ENCODE measurements at regions not wholly inside any gene's neighbourhood (a gene's known extent, or its start where the extent isn't known, plus 50 kb on each side); places are given as distances from the start of the nearest gene placed in this dataset.

DNA sequence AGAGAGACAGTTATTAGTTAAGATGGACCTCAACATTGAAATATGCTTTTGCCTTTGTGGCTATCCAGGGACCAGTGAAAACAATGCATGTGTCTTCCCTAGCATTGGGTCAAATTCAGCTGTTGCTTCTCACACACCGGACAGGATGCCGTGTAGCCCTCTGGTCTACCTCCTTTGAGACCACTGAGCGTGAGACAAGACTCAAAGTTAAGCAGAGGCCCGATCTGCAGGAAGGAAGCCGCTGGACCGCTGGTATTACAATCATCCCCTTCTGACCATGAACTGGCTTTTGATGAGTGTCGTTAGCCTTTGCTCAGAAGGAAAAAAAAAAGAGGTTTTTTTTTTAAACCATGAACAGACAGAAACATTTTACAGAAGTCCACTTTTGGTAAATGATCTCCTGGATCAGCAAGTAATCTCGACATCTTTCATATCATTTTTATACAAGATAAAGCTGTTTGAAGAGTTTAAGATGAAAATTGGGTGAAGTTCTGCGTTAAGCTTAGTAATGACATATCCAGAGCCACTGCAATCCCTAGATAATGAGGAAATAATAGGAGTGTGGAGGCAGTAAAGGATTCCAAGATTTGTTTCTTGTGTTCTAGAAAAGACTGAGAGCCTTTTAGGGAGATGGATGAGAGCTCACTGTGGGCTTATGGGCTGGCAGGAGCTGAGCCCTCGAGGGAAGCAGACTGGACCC is 622.8 kb downstream of the QKI start:
- TF ChIP-seq ZBTB7A (IDR thresholded peaks at IDR 0.05; ENCODE audit: low read depth) (no peak), EGR1 (IDR thresholded peaks at IDR 0.05) (no peak), CEBPB (IDR thresholded peaks at IDR 0.05) (no peak), EP300 (IDR thresholded peaks at IDR 0.05; ENCODE audit: borderline replicate concordance) (no peak), TAF1 (IDR thresholded peaks at IDR 0.05; ENCODE audit: low read depth) (no peak), REST (IDR thresholded peaks at IDR 0.05; ENCODE audit: low read depth) (no peak)
- TF ChIP-seq, protein P1, sequence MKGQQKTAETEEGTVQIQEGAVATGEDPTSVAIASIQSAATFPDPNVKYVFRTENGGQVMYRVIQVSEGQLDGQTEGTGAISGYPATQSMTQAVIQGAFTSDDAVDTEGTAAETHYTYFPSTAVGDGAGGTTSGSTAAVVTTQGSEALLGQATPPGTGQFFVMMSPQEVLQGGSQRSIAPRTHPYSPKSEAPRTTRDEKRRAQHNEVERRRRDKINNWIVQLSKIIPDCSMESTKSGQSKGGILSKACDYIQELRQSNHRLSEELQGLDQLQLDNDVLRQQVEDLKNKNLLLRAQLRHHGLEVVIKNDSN (IDR thresholded peaks at IDR 0.05): no peak

DNA sequence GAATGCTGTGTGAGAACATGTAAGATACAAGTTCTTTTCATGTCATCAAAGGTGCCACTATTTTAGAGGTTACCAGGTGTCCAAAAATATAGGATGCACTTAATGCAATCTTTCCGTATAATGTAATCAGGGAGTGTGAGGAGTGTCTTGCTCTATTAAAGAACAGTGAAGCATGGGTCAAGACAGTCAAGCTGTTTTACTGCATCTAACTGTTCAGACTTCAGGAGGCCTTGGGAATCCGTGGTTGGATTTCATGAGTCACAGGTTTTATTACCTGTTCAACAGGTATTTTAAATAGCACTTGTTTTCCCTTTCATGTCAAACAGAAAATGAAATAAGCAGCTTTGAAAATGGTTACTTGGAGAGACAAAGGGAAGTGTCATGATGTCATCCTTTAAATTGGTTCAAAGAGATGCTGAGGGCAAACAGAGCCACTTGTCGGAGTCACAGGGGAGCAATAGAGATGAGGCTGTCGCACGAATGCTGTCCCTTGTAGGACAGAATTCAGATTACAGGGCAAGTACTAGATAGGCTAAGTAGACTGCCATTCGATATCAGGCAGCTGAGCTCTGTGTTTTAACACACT is 621.5 kb downstream of the QKI start:
- no peak for TF ChIP-seq TEAD4 (IDR thresholded peaks at IDR 0.05)
- TF ChIP-seq REST (IDR thresholded peaks at IDR 0.05; ENCODE audit: low read depth): no peak
- TF ChIP-seq, protein P2, sequence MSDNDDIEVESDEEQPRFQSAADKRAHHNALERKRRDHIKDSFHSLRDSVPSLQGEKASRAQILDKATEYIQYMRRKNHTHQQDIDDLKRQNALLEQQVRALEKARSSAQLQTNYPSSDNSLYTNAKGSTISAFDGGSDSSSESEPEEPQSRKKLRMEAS (IDR thresholded peaks at IDR 0.05): no peak
- TF ChIP-seq ZBTB7A (IDR thresholded peaks at IDR 0.05; ENCODE audit: low read depth): no peak
- no peak for TF ChIP-seq FOXM1 (IDR thresholded peaks at IDR 0.05; ENCODE audit: borderline replicate concordance, low read depth)
- TF ChIP-seq EGR1 (IDR thresholded peaks at IDR 0.05): no peak
- TF ChIP-seq, protein P1 (IDR thresholded peaks at IDR 0.05): no peak
- TF ChIP-seq NFIC (IDR thresholded peaks at IDR 0.05): no peak
- TF ChIP-seq CREB1 (IDR thresholded peaks at IDR 0.05; ENCODE audit: low read depth): no peak
- TF ChIP-seq TCF12 (IDR thresholded peaks at IDR 0.05; ENCODE audit: low read depth): no peak
- no peak for TF ChIP-seq TAF1 (IDR thresholded peaks at IDR 0.05; ENCODE audit: low read depth)
- no peak for TF ChIP-seq RAD21 (IDR thresholded peaks at IDR 0.05; ENCODE audit: low read depth)
- TF ChIP-seq YY1 (IDR thresholded peaks at IDR 0.05; ENCODE audit: low read depth): no peak
- no peak for TF ChIP-seq CEBPB (IDR thresholded peaks at IDR 0.05)
- TF ChIP-seq EP300 (IDR thresholded peaks at IDR 0.05; ENCODE audit: borderline replicate concordance): no peak

- TF ChIP-seq CEBPB (IDR thresholded peaks at IDR 0.05): no peak
- no peak for TF ChIP-seq EGR1 (IDR thresholded peaks at IDR 0.05)
Measured at GRCh38 chr6:164034602-164035140, 620.2 kb downstream of the QKI start.

GRCh38 chr6:164025180-164025579 is 610.7 kb downstream of the QKI start:
- TF ChIP-seq TEAD4 (IDR thresholded peaks at IDR 0.05) (no peak), YY1 (IDR thresholded peaks at IDR 0.05; ENCODE audit: low read depth) (no peak), TCF12 (IDR thresholded peaks at IDR 0.05; ENCODE audit: low read depth) (no peak), REST (IDR thresholded peaks at IDR 0.05; ENCODE audit: low read depth) (no peak), CEBPB (IDR thresholded peaks at IDR 0.05) (no peak), FOXM1 (IDR thresholded peaks at IDR 0.05; ENCODE audit: borderline replicate concordance, low read depth) (no peak), EP300 (IDR thresholded peaks at IDR 0.05; ENCODE audit: borderline replicate concordance) (no peak), RAD21 (IDR thresholded peaks at IDR 0.05; ENCODE audit: low read depth) (no peak), ZBTB7A (IDR thresholded peaks at IDR 0.05; ENCODE audit: low read depth) (no peak), EGR1 (IDR thresholded peaks at IDR 0.05) (no peak), CREB1 (IDR thresholded peaks at IDR 0.05; ENCODE audit: low read depth) (no peak), TAF1 (IDR thresholded peaks at IDR 0.05; ENCODE audit: low read depth) (no peak), NFIC (IDR thresholded peaks at IDR 0.05) (no peak)
- TF ChIP-seq, protein P2 (IDR thresholded peaks at IDR 0.05): no peak
- TF ChIP-seq, protein P1 (IDR thresholded peaks at IDR 0.05): no peak
